HG03064 (cell line): ENCODE measurements at regions not wholly inside any gene's neighbourhood (a gene's known extent, or its start where the extent isn't known, plus 50 kb on each side); places are given as distances from the start of the nearest gene placed in this dataset.

Experiments used
- ATAC-seq: cut with Tn5 transposase; IDR thresholded peaks from one replicate; pipeline ENCODE4 v1.9.1; 2021; ENCODE audit warnings: low read depth; ENCODE audit not compliant: unreplicated experiment

DNA sequence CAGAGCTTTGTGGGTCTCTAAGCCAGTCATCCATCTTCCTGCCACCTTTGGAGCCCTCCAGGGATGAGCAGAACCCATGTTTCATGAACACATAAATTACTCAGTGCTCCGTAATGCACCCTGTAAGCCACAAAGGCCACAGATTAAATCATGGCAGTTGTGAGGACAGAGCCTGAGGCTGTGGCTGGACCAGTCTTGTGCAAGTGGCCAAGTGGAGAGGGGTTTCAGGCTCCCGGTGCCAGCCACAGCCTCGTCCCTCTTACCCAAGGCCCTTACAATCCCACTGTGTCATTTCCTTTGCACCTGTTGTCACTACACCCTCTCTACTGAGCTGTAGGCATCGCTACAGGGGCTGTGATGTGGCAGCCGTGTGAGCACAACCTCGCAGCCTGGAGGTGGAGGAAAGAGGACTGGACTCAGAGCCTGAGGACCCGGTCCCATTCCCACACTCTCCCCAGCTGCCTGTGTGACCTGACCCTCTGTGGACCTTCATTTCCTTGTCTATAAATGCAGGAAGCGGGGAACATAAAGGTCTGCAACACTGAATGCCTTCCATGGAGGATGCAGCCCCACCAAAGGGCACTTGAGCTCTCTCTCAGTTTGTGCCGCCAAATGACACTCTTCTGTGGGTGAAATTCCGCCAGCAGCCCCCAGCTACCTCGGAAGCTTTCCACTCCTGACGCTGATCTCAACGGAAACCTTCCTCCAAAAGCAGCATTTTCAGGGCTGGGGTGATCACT is 792.0 kb downstream of the UQCRFS1 start:
- ATAC-seq: no peak

GRCh38 chr19:28419312-28419711 is 793.6 kb downstream of the UQCRFS1 start:
- no peak for ATAC-seq

DNA sequence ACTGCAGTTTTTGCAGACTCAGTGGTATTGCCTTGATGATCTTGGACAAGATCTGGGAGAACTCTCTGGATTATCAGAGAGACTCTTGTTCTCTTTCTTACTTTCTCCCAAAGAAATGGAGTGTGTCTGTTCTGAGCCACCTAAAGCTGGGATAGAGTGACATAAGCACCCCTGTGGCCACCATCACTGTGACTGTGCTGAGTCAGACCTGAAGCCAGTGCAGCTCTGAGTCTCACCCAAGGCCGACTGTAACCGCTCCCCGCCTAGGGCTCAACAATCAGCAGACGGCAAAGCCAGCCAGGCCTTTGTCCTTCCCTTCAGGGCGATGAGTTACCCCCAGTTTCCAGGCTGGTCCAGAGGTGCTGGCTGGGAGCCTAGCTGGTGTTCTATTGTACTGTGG is 795.6 kb downstream of the UQCRFS1 start:
- no peak for ATAC-seq

DNA sequence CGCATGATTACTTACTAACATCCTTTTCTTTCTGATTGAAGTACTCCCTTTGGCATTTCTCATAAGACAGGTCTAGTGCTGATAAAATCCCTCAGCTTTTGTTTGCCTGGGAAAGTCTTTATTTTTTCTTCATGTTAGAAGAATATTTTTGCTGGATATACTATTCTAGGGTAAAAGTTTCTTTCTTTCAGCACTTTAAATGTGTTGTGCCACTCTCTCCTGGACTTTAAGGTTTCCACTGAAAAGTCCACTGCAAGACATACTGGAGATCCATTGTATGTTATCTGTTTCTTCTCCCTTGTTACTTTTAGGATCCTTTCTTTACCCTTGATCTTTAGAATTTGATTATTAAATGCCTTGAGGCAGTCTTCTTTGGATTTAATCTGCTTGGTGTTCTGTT is 796.7 kb downstream of the UQCRFS1 start:
- ATAC-seq: no peak

GRCh38 chr19:28414748-28415147 is 798.2 kb downstream of the UQCRFS1 start:
- ATAC-seq: no peak

GRCh38 chr19:28409859-28410258 is 803.1 kb downstream of the UQCRFS1 start:
- no peak for ATAC-seq

GRCh38 chr19:28406966-28407365 is 806.0 kb downstream of the UQCRFS1 start:
- no peak for ATAC-seq

DNA sequence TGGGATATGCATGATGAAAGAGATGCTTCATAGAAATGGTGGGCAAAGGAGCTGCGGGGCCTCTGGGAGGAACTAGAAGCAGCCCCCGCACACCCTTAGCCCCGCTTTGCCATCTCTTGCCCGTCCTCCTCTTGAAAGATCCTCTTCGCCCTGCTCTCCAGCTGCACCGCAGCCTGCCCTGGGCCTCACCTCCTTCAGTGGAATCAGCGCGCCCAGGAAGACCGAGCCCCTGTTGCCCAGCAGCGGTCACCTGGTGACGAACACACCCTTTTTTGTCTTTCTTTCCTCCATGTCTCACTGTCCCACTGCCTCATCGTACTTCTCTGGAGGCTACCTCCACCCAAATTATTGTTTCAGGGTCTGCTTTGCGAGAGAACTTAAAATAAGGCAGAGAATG is 807.6 kb downstream of the UQCRFS1 start:
- ATAC-seq: no peak

DNA sequence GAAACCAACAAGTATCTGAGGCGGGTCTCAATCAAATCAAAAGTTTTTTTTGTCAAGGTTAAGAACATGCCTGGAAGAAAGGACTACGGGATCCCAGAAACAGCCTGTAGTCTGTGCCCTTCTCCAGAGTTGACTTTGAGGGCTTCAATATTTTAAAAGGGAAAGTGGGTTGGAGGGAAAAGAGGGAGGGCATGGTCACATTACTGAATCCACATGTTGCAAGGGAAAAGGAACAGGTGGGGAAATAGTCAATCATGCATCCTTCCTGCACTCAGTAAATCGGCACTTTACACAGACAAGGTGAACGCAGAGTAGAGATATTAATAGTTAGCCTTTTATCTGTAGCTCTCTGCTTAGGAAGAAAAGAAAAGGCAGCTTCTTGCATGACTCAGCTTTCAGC is 808.5 kb downstream of the UQCRFS1 start:
- no peak for ATAC-seq

- ATAC-seq: no peak
Measured at GRCh38 chr19:28403690-28404089, 809.3 kb downstream of the UQCRFS1 start.

GRCh38 chr19:28402701-28403290 is 810.2 kb downstream of the UQCRFS1 start:
- no peak for ATAC-seq

- no peak for ATAC-seq
Measured at GRCh38 chr19:28401739-28402424, 811.1 kb downstream of the UQCRFS1 start.

DNA sequence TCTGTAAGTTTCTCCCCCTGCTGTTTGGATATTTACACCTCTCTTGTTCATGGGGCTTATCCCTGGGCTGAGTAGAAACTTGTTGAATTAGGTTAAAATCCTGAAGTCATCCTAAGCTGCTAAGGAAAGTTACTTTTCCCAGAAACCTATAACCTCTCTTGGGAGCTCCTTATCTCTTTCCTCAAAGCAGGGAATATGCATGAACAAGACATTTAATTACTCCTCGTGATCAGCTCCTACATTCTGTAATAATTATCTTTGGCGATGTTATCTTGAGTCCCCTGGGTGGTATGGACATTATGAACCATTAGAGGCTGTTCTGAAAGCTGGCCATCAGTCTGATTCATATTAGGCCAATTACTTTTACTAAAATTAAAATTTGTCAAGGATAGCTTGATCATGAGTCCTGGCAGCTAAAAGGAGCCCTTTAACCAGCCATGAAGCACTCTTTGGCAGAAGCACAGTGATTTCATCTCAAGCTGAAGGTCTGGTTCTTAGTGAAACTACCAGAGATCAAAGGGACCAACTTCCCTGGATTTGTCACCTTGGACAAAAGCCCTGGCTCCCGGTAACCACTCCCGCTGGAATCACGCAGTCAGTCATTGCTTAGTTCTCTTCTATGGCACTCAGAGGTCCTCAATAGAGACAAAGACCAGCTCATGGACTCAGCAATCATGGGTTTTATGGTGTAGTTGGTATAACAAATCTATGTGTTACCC is 811.8 kb downstream of the UQCRFS1 start:
- no peak for ATAC-seq

DNA sequence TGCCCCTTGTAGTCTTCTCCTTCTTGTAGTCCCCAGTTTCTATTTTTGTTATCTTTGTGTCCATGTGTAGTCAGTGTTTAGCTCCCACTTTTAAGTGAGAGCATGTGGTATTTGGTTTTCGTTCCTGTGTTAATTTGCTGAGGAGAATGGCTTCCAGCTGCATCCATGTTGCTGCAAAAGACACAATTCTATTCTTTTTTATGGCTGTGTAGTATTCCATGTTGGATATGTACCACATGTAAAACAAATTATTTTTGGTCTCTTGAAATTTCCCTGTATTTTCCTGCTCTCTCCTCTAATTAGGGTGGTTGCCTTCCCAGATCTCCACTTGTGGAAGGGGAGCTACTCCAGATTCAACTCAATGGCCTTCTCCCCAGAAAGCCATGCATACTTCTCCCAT is 813.8 kb downstream of the UQCRFS1 start:
- ATAC-seq: no peak

DNA sequence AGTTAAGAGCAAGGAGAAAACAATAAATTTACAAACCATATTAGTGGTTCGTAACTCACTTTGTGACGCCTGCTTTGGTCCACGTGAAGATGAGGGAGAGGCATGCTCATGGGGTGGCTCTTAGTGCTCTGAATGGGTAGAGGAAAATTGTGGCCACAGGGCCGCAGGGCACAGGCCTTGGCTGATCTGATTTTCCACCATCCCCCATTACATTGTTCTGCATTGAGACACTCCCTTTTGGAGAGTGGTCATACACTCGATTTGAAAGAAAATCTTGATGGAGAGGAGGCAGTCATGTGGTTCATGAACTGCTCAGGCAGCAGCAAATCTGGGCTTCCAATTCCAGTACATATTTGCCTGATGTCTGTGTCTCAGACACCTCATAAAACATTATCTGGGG is 815.2 kb downstream of the UQCRFS1 start:
- no peak for ATAC-seq

- no peak for ATAC-seq
Measured at GRCh38 chr19:28397306-28397705, 815.6 kb downstream of the UQCRFS1 start.

GRCh38 chr19:28396287-28396831 is 816.6 kb downstream of the UQCRFS1 start:
- ATAC-seq: no peak

GRCh38 chr19:28394725-28395124 is 818.2 kb downstream of the UQCRFS1 start:
- ATAC-seq: no peak

DNA sequence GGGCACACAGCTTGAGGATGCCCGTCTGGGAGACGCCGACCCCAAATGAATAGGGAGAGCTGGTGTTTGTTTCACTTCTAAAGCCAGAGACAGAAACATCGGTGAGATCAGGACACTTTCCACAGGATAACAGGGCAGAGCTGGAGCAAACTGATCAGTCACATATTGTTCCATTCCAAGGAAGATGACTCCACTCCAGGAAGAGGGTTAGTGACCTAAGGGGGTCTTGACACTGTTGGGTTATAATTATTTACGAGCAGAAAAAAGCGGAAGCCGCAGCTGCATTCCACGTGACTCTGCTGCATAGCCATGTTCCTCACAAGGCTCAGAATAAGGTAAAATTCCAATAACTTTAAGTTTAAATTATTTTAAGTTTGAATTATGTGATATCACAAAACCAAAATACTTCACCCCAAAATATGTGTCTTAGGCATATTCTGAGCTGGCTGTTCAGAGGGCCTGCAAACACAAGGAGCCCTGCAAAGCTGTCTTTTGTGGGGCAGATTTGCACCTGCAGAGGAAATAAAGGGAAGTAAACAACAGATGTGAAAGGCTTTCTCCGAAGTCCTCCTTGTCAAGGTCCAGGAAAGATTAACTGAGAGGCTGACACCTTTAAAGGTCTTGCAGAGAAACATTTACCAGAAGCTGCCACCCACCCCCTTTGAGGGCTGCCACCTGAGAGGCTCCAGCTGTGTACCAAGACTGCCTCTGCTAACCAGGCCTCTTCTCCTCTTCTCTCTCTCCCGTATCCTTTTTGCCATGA is 819.2 kb downstream of the UQCRFS1 start:
- ATAC-seq: no peak

DNA sequence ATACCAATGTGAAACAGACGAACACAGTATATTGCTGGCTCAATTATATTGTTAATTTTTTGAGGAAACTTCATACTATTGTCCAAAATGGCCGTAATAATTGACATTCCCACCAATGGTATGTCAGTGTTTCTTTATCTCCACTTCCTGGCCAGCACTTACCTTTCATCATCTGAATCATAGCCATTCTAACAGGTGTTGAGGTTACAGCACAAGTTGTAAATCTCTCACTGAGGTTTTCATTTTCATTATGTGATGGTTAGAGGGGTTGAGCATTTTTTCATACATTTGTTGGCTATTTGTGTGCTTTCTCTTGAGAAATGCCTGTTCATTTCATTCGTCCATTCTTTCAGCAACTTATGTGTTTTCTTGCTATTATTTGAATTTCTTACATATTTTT is 824.0 kb downstream of the UQCRFS1 start:
- no peak for ATAC-seq
